ENCODE measurements at regions not wholly inside any gene's neighbourhood (a gene's known extent, or its start where the extent isn't known, plus 50 kb on each side); places are given as distances from the start of the nearest gene placed in this dataset.

GRCh38 chr13:105118426-105118985, 1417.0 kb downstream of the EFNB2 start:
- no peak overlapping the region for H3K4me3 ChIP-seq
- no peak for ATAC-seq
- no peaks in the 10 kb centered on the region for H3K27me3 ChIP-seq
- TF ChIP-seq POLR2A (IDR thresholded peaks at IDR 0.05) (no peak), POLR2AphosphoS5 (IDR thresholded peaks at IDR 0.05) (no peak), EP300 (IDR thresholded peaks at IDR 0.05) (no peak)
- TF ChIP-seq, protein P1, sequence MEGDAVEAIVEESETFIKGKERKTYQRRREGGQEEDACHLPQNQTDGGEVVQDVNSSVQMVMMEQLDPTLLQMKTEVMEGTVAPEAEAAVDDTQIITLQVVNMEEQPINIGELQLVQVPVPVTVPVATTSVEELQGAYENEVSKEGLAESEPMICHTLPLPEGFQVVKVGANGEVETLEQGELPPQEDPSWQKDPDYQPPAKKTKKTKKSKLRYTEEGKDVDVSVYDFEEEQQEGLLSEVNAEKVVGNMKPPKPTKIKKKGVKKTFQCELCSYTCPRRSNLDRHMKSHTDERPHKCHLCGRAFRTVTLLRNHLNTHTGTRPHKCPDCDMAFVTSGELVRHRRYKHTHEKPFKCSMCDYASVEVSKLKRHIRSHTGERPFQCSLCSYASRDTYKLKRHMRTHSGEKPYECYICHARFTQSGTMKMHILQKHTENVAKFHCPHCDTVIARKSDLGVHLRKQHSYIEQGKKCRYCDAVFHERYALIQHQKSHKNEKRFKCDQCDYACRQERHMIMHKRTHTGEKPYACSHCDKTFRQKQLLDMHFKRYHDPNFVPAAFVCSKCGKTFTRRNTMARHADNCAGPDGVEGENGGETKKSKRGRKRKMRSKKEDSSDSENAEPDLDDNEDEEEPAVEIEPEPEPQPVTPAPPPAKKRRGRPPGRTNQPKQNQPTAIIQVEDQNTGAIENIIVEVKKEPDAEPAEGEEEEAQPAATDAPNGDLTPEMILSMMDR (IDR thresholded peaks at IDR 0.05) = no peak
- peaks cover 0 to 7% (median 0%) of the 10 kb centered on the region in 3 donors for H3K9me3 ChIP-seq
- no peak overlapping the region for H3K27ac ChIP-seq
- no peaks in the 10 kb centered on the region for H3K4me1 ChIP-seq
- no peaks in the 10 kb centered on the region for H3K36me3 ChIP-seq

- Histone ChIP-seq H3K36me3 (no peaks in the 10 kb centered on the region), H3K4me3 (no peak overlapping the region), H3K27me3 (no peaks in the 10 kb centered on the region), H3K4me1 (no peaks in the 10 kb centered on the region), H3K27ac (no peak overlapping the region), H3K9me3 (peaks cover 0 to 7% (median 0%) of the 10 kb centered on the region in 3 donors)
- TF ChIP-seq POLR2A (IDR thresholded peaks at IDR 0.05) (no peak), EP300 (IDR thresholded peaks at IDR 0.05) (no peak), POLR2AphosphoS5 (IDR thresholded peaks at IDR 0.05) (no peak)
- TF ChIP-seq, protein P1 (IDR thresholded peaks at IDR 0.05) = no peak
- no peak for ATAC-seq
Observed at GRCh38 chr13:105116966-105117365, 1418.5 kb downstream of the EFNB2 start.

DNA sequence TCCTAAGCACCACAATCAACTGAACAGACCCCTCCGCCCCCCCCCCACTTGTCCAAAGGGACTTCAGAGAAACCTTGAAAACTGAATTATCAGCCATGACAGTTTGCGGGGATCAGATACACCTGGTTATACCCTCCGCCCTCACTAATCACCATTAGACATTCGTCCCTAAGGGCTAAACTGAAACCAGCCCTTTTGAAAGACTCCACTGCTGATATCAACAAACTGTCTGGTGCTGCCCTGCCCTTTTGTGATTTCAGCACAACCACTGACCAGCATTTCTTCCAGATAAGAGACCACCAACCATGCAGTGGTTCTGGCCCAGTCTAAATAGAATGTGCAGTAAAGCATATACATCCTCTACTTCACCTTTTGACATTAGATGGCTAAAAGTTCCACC, 1422.9 kb downstream of the EFNB2 start:
- Histone ChIP-seq H3K4me1 (no peaks in the 10 kb centered on the region), H3K9me3 (peaks cover 0 to 7% (median 0%) of the 10 kb centered on the region in 3 donors), H3K27me3 (no peaks in the 10 kb centered on the region), H3K36me3 (no peaks in the 10 kb centered on the region), H3K4me3 (no peak overlapping the region), H3K27ac (no peak overlapping the region)
- no peak for ATAC-seq
- 83 to 86% methylated on average over 4 of the region's 4 CpGs for WGBS, 2 donors (ENCODE audit: low coverage in 1 of 2)
- TF ChIP-seq POLR2A (IDR thresholded peaks at IDR 0.05) (no peak), EP300 (IDR thresholded peaks at IDR 0.05) (no peak), POLR2AphosphoS5 (IDR thresholded peaks at IDR 0.05) (no peak)
- TF ChIP-seq, protein P1 (IDR thresholded peaks at IDR 0.05) = no peak

- 92 to 96% methylated on average over 3 of the region's 3 CpGs for WGBS, 2 donors (ENCODE audit: low coverage in 1 of 2)
- no peak for TF ChIP-seq POLR2A (IDR thresholded peaks at IDR 0.05)
- TF ChIP-seq POLR2AphosphoS5 (IDR thresholded peaks at IDR 0.05) = no peak
- TF ChIP-seq, protein P1 (IDR thresholded peaks at IDR 0.05) = no peak
- TF ChIP-seq EP300 (IDR thresholded peaks at IDR 0.05) = no peak
- Histone ChIP-seq H3K36me3 (no peaks in the 10 kb centered on the region), H3K27ac (no peak overlapping the region), H3K4me1 (no peaks in the 10 kb centered on the region), H3K4me3 (no peak overlapping the region), H3K27me3 (no peaks in the 10 kb centered on the region), H3K9me3 (no peaks in the 10 kb centered on the region)
- no peak for ATAC-seq
Observed at GRCh38 chr13:105107781-105108180, 1427.7 kb downstream of the EFNB2 start.

- H3K36me3 ChIP-seq = no peaks in the 10 kb centered on the region
- H3K4me3 ChIP-seq = no peak overlapping the region
- H3K27me3 ChIP-seq = no peaks in the 10 kb centered on the region
- no peaks in the 10 kb centered on the region for H3K9me3 ChIP-seq
- TF ChIP-seq, protein P1 (IDR thresholded peaks at IDR 0.05) = no peak
- TF ChIP-seq POLR2AphosphoS5 (IDR thresholded peaks at IDR 0.05) (no peak), POLR2A (IDR thresholded peaks at IDR 0.05) (no peak), EP300 (IDR thresholded peaks at IDR 0.05) (no peak)
- ATAC-seq = no peak
- 86 to 100% methylated on average over 1 to 4 of the region's 4 CpGs for WGBS, 2 donors (ENCODE audit: low coverage in 1 of 2)
- H3K27ac ChIP-seq = no peak overlapping the region
- H3K4me1 ChIP-seq = no peaks in the 10 kb centered on the region
Observed at GRCh38 chr13:105105471-105105870, 1430.0 kb downstream of the EFNB2 start.

All from gastroesophageal sphincter (tissue), 4 donors.